B cell (primary cell): ENCODE measurements at regions not wholly inside any gene's neighbourhood (a gene's known extent, or its start where the extent isn't known, plus 50 kb on each side); places are given as distances from the start of the nearest gene placed in this dataset.

Experiments
- CTCF ChIP-seq: fragments of 200-600 bp; IDR thresholded peaks from one replicate; pipeline ENCODE4 v1.8.0; 2022; ENCODE audit warnings: antibody characterized with exemption, mild to moderate bottlenecking
- EZH2 ChIP-seq: IDR thresholded peaks from 2 replicates; pipeline ENCODE4 v1.6.1; 2012; ENCODE audit warnings: borderline replicate concordance, low read depth, mild to moderate bottlenecking, moderate library complexity, low read length; ENCODE audit not compliant: insufficient read depth, poor library complexity, severe bottlenecking

- TF ChIP-seq CTCF, result no peak
- no peak for TF ChIP-seq EZH2
Observed at GRCh38 chr18:56267334-56267733, 371.1 kb downstream of the TXNL1 start.
